ENCODE measurements at regions not wholly inside any gene's neighbourhood (a gene's known extent, or its start where the extent isn't known, plus 50 kb on each side); places are given as distances from the start of the nearest gene placed in this dataset.

DNA sequence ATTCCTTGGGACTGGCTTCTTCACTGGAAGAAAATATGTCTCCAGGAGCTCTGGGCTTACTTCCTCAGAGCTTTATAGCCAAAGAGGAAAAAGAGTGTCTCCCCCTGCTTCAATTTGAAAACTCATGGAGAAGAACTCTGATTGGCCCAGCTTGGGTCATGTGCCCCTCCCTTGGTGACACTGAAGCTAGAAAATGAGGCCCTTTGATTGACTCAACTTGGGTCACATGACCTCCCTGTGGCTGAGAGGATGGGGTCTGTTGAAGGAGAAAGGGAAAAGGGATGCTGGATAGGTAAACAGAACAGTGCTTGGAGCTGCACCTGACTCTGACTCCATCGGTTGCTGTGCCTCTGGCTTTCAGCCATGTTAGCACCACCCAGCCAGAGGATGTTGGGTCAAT lies 70.6 kb upstream of the KSR1 start:
- TF ChIP-seq, protein P1, sequence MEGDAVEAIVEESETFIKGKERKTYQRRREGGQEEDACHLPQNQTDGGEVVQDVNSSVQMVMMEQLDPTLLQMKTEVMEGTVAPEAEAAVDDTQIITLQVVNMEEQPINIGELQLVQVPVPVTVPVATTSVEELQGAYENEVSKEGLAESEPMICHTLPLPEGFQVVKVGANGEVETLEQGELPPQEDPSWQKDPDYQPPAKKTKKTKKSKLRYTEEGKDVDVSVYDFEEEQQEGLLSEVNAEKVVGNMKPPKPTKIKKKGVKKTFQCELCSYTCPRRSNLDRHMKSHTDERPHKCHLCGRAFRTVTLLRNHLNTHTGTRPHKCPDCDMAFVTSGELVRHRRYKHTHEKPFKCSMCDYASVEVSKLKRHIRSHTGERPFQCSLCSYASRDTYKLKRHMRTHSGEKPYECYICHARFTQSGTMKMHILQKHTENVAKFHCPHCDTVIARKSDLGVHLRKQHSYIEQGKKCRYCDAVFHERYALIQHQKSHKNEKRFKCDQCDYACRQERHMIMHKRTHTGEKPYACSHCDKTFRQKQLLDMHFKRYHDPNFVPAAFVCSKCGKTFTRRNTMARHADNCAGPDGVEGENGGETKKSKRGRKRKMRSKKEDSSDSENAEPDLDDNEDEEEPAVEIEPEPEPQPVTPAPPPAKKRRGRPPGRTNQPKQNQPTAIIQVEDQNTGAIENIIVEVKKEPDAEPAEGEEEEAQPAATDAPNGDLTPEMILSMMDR (IDR thresholded peaks at IDR 0.05; ENCODE audit: borderline replicate concordance, extremely low read depth, low read length, poor library complexity, severe bottlenecking): no peak
- TF ChIP-seq EZH2 (IDR thresholded peaks at IDR 0.05; ENCODE audit: borderline replicate concordance, low read depth, low read length, severe bottlenecking): no peak

Data from DND-41 (cell line).